ENCODE measurements at regions not wholly inside any gene's neighbourhood (a gene's known extent, or its start where the extent isn't known, plus 50 kb on each side); places are given as distances from the start of the nearest gene placed in this dataset.

DNA sequence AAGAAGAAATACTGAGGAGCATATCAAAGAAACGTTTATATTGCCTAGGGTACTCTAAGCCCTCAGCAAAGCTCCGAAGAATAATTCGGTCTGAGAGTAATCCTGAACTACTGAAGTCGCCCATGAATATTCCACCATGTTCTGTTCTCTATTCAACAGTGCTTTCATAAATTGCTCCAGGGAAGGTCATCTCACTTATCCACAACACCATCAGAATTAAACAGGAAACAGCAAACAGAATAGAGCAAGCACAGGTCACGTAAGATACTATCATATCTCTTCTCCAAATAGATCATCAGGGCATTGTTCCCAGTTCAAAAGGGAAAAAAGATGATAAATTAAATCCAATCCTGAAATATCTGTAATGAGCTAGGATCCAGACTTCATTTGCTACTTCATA is 325.6 kb downstream of the DEPDC1B start:
- Mint-ChIP-seq H3K27me3 (ENCODE audit: unreplicated experiment) (no peaks in the 10 kb centered on the region), H3K4me1 (ENCODE audit: low read depth, unreplicated experiment) (no peaks in the 10 kb centered on the region), H3K4me3 (ENCODE audit: unreplicated experiment) (no peak overlapping the region), H3K9me3 (ENCODE audit: unreplicated experiment) (no peaks in the 10 kb centered on the region), H3K36me3 (ENCODE audit: unreplicated experiment) (no peaks in the 10 kb centered on the region), H3K27ac (ENCODE audit: unreplicated experiment) (no peak overlapping the region)
- TF ChIP-seq, protein P1, sequence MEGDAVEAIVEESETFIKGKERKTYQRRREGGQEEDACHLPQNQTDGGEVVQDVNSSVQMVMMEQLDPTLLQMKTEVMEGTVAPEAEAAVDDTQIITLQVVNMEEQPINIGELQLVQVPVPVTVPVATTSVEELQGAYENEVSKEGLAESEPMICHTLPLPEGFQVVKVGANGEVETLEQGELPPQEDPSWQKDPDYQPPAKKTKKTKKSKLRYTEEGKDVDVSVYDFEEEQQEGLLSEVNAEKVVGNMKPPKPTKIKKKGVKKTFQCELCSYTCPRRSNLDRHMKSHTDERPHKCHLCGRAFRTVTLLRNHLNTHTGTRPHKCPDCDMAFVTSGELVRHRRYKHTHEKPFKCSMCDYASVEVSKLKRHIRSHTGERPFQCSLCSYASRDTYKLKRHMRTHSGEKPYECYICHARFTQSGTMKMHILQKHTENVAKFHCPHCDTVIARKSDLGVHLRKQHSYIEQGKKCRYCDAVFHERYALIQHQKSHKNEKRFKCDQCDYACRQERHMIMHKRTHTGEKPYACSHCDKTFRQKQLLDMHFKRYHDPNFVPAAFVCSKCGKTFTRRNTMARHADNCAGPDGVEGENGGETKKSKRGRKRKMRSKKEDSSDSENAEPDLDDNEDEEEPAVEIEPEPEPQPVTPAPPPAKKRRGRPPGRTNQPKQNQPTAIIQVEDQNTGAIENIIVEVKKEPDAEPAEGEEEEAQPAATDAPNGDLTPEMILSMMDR (IDR thresholded peaks at IDR 0.05; ENCODE audit: partially characterized antibody, unreplicated experiment), result no peak
- DNase-seq, result no peak

DNA sequence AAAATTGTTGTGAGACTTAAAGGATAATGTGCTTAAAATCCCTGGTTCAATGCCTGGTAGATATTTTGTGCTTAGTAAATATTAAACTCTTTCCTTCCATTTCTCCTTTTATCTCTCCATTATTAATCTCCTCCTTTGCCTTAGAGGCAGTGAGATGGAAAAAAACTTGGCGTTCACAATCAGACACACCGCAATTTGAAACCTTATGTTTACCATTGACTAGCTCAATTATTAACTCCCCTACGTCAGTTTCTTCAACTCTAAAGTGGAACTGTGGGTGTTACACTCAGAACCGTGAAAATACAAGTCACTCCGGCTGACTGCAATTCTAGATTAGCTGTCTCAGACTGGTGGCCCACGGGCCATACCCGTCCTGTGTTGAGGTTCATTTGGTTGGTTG is 327.2 kb downstream of the DEPDC1B start:
- TF ChIP-seq, protein P1 (IDR thresholded peaks at IDR 0.05; ENCODE audit: partially characterized antibody, unreplicated experiment), result no peak
- DNase-seq, result no peak
- Mint-ChIP-seq H3K36me3 (ENCODE audit: unreplicated experiment) (no peaks in the 10 kb centered on the region), H3K9me3 (ENCODE audit: unreplicated experiment) (no peaks in the 10 kb centered on the region), H3K27me3 (ENCODE audit: unreplicated experiment) (no peaks in the 10 kb centered on the region), H3K27ac (ENCODE audit: unreplicated experiment) (no peak overlapping the region), H3K4me3 (ENCODE audit: unreplicated experiment) (no peak overlapping the region), H3K4me1 (ENCODE audit: low read depth, unreplicated experiment) (no peaks in the 10 kb centered on the region)

DNA sequence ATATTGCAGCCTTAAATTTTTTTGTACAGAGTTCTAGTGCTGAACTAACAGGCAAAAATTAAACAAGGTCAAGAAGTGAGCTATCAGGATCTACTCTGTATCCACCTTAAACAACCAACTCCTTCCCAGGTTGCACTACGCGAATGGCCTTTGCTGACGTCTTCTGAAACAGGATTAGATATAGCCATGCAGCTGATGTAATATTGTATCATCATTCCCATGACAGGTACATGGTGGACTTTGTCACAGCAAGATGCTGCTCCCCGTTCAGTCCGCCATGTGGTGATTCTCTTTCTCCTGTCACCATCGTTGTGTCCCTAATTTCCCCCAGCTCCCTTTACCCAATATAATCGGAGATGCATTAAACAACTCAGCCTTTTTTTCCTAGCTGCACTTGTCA is 328.9 kb downstream of the DEPDC1B start:
- Mint-ChIP-seq H3K27me3 (ENCODE audit: unreplicated experiment) (no peaks in the 10 kb centered on the region), H3K9me3 (ENCODE audit: unreplicated experiment) (no peaks in the 10 kb centered on the region), H3K36me3 (ENCODE audit: unreplicated experiment) (no peaks in the 10 kb centered on the region), H3K27ac (ENCODE audit: unreplicated experiment) (no peak overlapping the region), H3K4me1 (ENCODE audit: low read depth, unreplicated experiment) (no peaks in the 10 kb centered on the region), H3K4me3 (ENCODE audit: unreplicated experiment) (no peak overlapping the region)
- TF ChIP-seq, protein P1 (IDR thresholded peaks at IDR 0.05; ENCODE audit: partially characterized antibody, unreplicated experiment), result no peak
- DNase-seq, result no peak

GRCh38 chr5:60370508-60370907 is 329.5 kb downstream of the DEPDC1B start:
- no peak overlapping the region for H3K4me3 Mint-ChIP-seq (ENCODE audit: unreplicated experiment)
- H3K27me3 Mint-ChIP-seq (ENCODE audit: unreplicated experiment), result no peaks in the 10 kb centered on the region
- H3K27ac Mint-ChIP-seq (ENCODE audit: unreplicated experiment), result no peak overlapping the region
- no peaks in the 10 kb centered on the region for H3K4me1 Mint-ChIP-seq (ENCODE audit: low read depth, unreplicated experiment)
- H3K36me3 Mint-ChIP-seq (ENCODE audit: unreplicated experiment), result no peaks in the 10 kb centered on the region
- DNase-seq, result no peak
- no peaks in the 10 kb centered on the region for H3K9me3 Mint-ChIP-seq (ENCODE audit: unreplicated experiment)
- TF ChIP-seq, protein P1 (IDR thresholded peaks at IDR 0.05; ENCODE audit: partially characterized antibody, unreplicated experiment), result no peak

- TF ChIP-seq, protein P1 (IDR thresholded peaks at IDR 0.05; ENCODE audit: partially characterized antibody, unreplicated experiment), result no peak
- Mint-ChIP-seq H3K27ac (ENCODE audit: unreplicated experiment) (no peak overlapping the region), H3K27me3 (ENCODE audit: unreplicated experiment) (no peaks in the 10 kb centered on the region), H3K36me3 (ENCODE audit: unreplicated experiment) (no peaks in the 10 kb centered on the region), H3K4me3 (ENCODE audit: unreplicated experiment) (no peak overlapping the region), H3K4me1 (ENCODE audit: low read depth, unreplicated experiment) (no peaks in the 10 kb centered on the region), H3K9me3 (ENCODE audit: unreplicated experiment) (no peaks in the 10 kb centered on the region)
- no peak for DNase-seq
Observed at GRCh38 chr5:60369391-60369790, 330.6 kb downstream of the DEPDC1B start.

Data from glutamatergic neuron (in vitro differentiated cells).